ENCODE measurements at regions not wholly inside any gene's neighbourhood (a gene's known extent, or its start where the extent isn't known, plus 50 kb on each side); places are given as distances from the start of the nearest gene placed in this dataset.

DNA sequence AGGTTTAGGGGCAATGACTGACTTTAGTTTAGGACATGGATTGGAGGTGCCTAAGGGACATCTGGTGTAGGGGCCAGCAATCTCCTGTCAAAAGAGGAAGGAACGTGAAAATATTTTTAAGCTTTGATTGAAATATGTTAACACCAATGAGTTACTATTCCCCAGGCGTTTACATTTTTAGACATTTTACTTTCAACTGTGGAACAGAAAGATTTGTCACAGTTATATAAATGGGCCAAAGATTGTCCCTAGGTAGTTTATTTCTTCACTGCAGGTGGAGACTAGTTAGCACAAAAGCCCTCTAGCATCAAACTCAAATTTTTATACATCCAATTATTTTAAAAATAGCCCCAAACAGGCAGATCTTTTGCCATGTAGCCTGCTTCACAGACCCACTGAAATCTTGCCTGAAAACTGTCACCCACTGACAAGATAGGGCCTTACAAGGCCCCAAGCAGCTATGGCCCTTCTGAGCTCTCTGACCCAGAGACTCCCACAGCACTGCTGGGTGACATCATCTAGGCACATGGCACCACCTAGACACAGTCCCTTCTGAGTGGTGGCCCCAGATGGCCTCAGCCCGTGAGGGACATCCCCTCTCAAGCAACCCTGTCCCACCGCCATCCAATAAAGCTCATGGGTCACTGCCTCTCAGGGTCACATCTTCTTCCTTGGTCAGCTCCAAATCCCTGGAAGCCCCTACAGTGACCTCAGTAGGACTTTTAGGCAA is 64.8 kb upstream of the DOCK9 start:
- H3K27me3 Mint-ChIP-seq (ENCODE audit: low read depth in 3 of 3) = peaks cover 8 to 19% (median 12%) of the 10 kb centered on the region in 3 donors
- peaks cover 0 to 9% (median 4%) of the 10 kb centered on the region in 3 donors for H3K36me3 Mint-ChIP-seq
- H3K4me3 Mint-ChIP-seq = peak overlapping the region in 3 of 5 donors; percentile 16 to 40 (median 23)
- peaks cover 59 to 69% of the 10 kb centered on the region in 2 donors for H3K4me1 Mint-ChIP-seq
- H3K27ac Mint-ChIP-seq = peak overlapping the region in 1 of 6 donors; percentile 46
- DNase-seq = no peak
- no peaks in the 10 kb centered on the region for H3K9me3 Mint-ChIP-seq

DNA sequence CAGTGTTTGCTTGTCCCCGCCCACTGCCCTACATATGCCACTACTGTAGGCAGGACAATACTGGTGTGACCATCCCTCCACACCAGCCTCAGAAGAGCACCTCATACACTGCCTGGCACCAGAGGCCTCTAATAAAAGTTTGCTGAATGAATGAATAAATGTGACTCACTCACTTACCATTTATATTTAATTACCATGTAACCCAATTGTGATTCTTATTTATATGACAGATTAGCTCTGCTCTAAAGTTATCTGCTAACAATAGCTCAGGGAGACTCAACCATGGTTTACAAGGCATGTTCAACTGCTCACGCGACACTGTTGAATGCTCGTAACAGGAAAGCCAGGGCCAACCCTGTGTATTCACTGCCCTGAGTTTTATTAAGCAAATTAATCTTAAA is 66.0 kb upstream of the DOCK9 start:
- H3K4me3 Mint-ChIP-seq = no peak overlapping the region
- no peaks in the 10 kb centered on the region for H3K9me3 Mint-ChIP-seq
- H3K27ac Mint-ChIP-seq = peak overlapping the region in 2 of 6 donors; percentile 24 to 69
- peaks cover 61 to 73% of the 10 kb centered on the region in 2 donors for H3K4me1 Mint-ChIP-seq
- H3K27me3 Mint-ChIP-seq (ENCODE audit: low read depth in 3 of 3) = peaks cover 8 to 18% (median 10%) of the 10 kb centered on the region in 3 donors
- DNase-seq = no peak
- H3K36me3 Mint-ChIP-seq = peaks cover 0 to 14% (median 3%) of the 10 kb centered on the region in 3 donors

DNA sequence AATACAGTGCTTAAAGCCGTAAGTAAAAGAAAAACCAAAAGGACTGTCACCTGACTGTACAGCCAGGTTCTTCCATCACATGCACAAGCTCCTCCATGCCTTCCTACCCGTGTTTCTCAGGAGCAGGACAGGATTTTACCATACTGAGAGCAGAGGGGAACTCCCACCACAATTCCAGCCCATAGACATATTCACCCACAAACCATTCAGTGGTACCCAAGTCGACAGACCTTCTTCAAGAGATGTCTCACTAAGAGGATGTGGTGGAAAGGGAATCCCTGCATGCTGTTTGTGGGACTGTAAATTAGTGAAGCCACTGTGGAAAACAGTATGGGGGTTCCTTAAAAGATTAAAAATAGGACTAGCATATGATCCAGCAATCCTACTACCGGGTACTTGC is 66.9 kb upstream of the DOCK9 start:
- Mint-ChIP-seq H3K4me3 (peak overlapping the region; percentile 10 to 83 (median 76)), H3K9me3 (no peaks in the 10 kb centered on the region), H3K27me3 (ENCODE audit: low read depth in 3 of 3) (peaks cover 8 to 20% (median 10%) of the 10 kb centered on the region in 3 donors), H3K36me3 (peaks cover 0 to 17% (median 6%) of the 10 kb centered on the region in 3 donors), H3K27ac (peak overlapping the region in 5 of 6 donors; percentile 77 to 93 (median 83)), H3K4me1 (peaks cover 64 to 81% of the 10 kb centered on the region in 2 donors)
- no peak for DNase-seq

DNA sequence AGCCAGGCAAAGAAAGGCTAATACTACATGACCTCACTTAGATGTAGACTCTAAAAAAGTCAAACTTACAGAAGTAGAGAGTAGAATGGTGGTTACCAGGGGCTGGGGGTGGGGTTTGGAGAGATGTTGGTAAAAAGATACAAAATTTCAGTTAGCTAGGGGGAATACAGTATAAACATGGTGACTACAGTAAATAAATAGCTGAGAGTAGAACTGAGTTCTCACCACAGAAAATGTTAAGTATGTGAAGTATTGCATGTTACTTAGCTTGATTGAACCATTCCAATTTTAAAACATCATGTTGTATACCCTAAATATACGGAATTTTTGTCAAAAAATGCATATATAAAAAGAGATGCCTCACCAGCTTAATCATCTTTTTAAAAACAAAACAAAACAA is 67.5 kb upstream of the DOCK9 start:
- H3K4me1 Mint-ChIP-seq = peaks cover 68 to 88% of the 10 kb centered on the region in 2 donors
- peak overlapping the region; percentile 77 to 93 (median 88) for H3K27ac Mint-ChIP-seq
- H3K36me3 Mint-ChIP-seq = peaks cover 0 to 17% (median 2%) of the 10 kb centered on the region in 3 donors
- DNase-seq = no peak
- H3K27me3 Mint-ChIP-seq (ENCODE audit: low read depth in 3 of 3) = peaks cover 8 to 20% (median 10%) of the 10 kb centered on the region in 3 donors
- peak overlapping the region; percentile 46 to 83 (median 76) for H3K4me3 Mint-ChIP-seq
- H3K9me3 Mint-ChIP-seq = no peaks in the 10 kb centered on the region

DNA sequence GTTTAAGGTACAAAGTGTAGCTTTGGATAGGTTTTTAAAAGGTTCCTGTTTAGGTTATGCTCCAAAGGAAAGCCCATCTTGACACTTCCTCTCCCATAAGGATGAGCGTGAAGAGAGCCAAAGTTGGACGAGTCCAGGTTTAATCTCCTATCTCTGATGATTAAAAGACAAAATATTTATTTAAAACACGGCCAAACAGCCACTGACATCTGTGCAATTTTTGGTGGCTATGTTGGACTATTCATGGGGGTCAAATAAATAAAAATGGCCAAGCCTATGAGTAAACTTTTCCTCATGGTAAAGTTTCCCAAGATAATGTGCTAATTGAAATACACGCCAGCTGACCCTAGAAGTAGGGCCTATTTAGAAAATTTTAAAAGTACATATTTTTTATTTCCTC is 69.0 kb upstream of the DOCK9 start:
- H3K4me1 Mint-ChIP-seq = peaks cover 68 to 88% of the 10 kb centered on the region in 2 donors
- H3K36me3 Mint-ChIP-seq = peaks cover 0 to 14% (median 2%) of the 10 kb centered on the region in 3 donors
- DNase-seq = no peak
- H3K9me3 Mint-ChIP-seq = no peaks in the 10 kb centered on the region
- peak overlapping the region; percentile 46 to 83 (median 76) for H3K4me3 Mint-ChIP-seq
- peaks cover 7 to 15% (median 13%) of the 10 kb centered on the region in 3 donors for H3K27me3 Mint-ChIP-seq (ENCODE audit: low read depth in 3 of 3)
- H3K27ac Mint-ChIP-seq = peak overlapping the region; percentile 77 to 93 (median 88)

DNA sequence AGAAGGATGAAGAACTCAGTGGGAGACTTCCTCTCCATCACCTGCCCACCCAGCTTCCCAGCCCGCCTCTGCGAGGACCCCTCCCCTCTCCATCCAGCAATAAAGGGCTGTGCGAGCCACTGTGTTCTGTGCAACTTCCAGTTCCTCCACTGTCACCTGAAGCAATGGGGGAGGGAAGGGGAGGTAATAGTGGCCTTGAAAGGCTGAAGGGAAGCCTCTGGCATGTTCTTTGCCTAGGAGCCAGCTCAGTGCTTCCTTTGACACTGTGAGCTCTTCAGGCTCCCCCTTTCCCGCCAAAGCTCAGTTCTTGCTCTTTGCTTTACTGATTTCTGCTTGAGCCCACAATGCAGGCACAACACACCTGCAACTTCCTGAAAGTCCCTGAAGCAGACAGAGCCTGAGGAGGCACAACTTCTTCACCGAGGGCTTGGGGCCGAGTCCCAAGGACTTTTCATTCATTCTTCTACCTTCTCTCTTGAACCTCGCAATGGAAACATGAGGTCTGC is 73.2 kb upstream of the DOCK9 start:
- Mint-ChIP-seq H3K27me3 (ENCODE audit: low read depth in 3 of 3) (peaks cover 7 to 11% (median 7%) of the 10 kb centered on the region in 3 donors), H3K4me1 (peaks cover 65 to 85% of the 10 kb centered on the region in 2 donors), H3K4me3 (peak overlapping the region; percentile 45 to 72 (median 69)), H3K36me3 (peaks cover 0 to 14% (median 2%) of the 10 kb centered on the region in 3 donors), H3K27ac (peak overlapping the region in 2 of 6 donors; percentile 14 to 25), H3K9me3 (no peaks in the 10 kb centered on the region)
- DNase-seq = no peak

DNA sequence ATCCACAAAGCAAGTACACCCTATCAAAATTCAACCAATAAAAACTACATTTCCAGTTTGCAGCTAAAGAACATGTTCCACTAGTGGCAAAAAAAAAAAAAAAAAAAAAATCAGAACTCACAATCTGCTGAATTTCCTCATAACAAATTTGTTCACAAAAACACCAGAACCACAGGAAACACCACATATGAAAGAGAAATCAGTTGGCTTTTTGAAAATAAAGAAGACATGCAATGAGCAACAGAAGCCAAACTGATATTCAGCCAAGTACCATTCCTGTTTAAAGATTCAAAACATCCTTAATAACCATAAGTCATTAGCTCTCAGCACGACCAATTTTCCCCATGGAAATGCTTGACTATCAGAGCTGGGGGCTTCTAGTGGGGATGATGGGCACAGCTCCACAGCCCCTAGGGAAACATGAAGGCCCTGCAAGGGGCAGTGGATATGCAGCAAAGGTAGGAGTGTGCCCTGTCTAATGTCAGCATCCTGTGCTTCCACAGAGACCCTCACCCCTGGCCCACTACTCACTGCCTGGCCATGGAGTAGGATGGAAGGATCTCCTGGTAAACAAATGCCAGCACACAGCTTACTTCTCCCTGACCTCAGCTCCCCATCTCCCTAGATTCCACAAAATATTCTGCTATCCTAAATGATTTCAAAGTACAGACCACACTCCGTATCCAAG is 74.0 kb upstream of the DOCK9 start:
- H3K4me1 Mint-ChIP-seq = peaks cover 57 to 76% of the 10 kb centered on the region in 2 donors

DNA sequence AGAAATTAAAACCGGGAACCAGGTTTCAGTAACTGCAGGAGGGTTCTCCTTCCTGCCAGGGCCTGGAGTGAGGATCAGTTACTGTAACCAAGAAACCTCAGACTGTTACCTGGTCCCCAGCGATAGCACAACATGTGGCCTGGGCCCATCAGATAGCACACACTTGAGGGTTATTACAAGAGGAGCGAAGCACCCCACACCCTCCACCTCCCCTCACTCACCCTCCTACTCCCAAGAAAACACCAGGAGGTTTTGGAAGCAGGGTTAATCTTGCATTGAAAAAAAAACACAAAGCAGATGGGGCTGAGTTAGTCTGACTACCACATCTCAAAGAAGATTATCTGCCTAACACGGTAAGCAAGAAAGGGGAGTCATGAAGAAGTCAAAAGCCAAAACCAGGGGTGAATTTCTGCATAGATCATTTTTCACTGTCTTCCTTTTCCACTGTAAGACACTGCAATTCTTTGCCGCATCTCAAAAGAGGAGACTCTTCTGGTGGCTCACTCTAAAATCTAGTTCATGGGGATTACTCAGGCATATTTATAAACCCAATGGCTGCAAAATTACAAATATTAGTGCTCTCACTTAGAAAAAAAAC is 75.9 kb upstream of the DOCK9 start:
- Mint-ChIP-seq H3K4me3 (peak overlapping the region in 1 of 5 donors; percentile 78), H3K9me3 (no peaks in the 10 kb centered on the region), H3K27me3 (ENCODE audit: low read depth in 3 of 3) (peaks cover 4 to 7% (median 7%) of the 10 kb centered on the region in 3 donors), H3K4me1 (peaks cover 52 to 69% of the 10 kb centered on the region in 2 donors), H3K36me3 (peaks cover 0 to 7% (median 2%) of the 10 kb centered on the region in 3 donors), H3K27ac (peak overlapping the region in 2 of 6 donors; percentile 35 to 42)
- DNase-seq = no peak

More for the DNA sequence above, 74.0 kb upstream of the DOCK9 start:
- Mint-ChIP-seq H3K9me3 (no peaks in the 10 kb centered on the region), H3K27me3 (ENCODE audit: low read depth in 3 of 3) (peaks cover 4 to 7% (median 7%) of the 10 kb centered on the region in 3 donors), H3K4me3 (peak overlapping the region; percentile 46 to 72 (median 69)), H3K27ac (peak overlapping the region in 2 of 6 donors; percentile 14 to 21), H3K36me3 (peaks cover 0 to 14% (median 2%) of the 10 kb centered on the region in 3 donors)
- peak; percentile 35 to 47 (median 47) for DNase-seq

DNA sequence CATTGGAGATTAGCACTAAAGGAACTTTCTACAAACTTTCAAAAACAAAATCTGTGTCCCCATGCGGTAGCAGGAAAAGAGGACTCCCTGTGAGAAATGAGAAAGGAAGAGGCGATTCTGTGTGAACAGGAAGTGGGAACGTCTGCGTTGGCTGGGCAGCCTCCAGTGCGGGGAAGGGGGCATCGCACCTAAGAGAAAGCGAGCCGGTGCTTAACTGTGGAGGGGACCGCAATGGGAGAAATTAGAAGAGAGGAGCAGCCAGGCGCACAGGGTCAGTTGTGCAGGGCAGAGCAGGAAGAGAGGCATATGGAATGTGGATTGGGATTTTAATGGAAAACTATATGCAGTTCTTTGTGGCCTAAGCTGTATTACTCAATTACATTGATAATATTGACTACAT is 77.4 kb upstream of the DOCK9 start:
- Mint-ChIP-seq H3K27ac (peak overlapping the region in 3 of 6 donors; percentile 5 to 51 (median 47)), H3K4me1 (peaks cover 55 to 65% of the 10 kb centered on the region in 2 donors), H3K27me3 (ENCODE audit: low read depth in 3 of 3) (peaks cover 4 to 10% (median 5%) of the 10 kb centered on the region in 3 donors), H3K36me3 (peaks cover 0 to 8% (median 0%) of the 10 kb centered on the region in 3 donors), H3K9me3 (no peaks in the 10 kb centered on the region), H3K4me3 (peak overlapping the region; percentile 53 to 78 (median 54))
- peak in 2 of 3 donors; percentile 21 to 22 for DNase-seq

DNA sequence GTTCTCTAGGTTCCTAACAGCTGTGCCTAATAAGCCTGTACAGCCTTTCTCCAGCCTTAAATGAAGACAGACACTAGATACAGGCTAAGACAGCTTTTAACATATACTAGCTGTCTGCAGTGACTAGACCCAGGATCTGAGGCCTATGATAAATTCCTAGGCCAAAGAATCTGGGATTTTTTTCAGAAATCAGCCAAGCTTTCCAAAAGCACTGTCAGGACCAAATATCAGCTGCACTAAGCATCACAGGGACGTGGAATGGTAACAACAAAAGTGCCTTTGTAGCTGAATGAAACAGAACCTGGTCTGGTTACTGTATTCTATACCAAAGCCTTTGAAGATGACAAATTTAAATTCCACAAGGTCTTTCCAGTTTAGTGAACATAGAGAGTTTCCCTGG is 77.9 kb upstream of the DOCK9 start:
- Mint-ChIP-seq H3K9me3 (no peaks in the 10 kb centered on the region), H3K36me3 (peaks cover 0 to 8% (median 0%) of the 10 kb centered on the region in 3 donors), H3K27me3 (ENCODE audit: low read depth in 3 of 3) (peaks cover 4 to 10% (median 5%) of the 10 kb centered on the region in 3 donors), H3K4me1 (peaks cover 53 to 61% of the 10 kb centered on the region in 2 donors), H3K4me3 (no peak overlapping the region), H3K27ac (no peak overlapping the region)
- DNase-seq = no peak

DNA sequence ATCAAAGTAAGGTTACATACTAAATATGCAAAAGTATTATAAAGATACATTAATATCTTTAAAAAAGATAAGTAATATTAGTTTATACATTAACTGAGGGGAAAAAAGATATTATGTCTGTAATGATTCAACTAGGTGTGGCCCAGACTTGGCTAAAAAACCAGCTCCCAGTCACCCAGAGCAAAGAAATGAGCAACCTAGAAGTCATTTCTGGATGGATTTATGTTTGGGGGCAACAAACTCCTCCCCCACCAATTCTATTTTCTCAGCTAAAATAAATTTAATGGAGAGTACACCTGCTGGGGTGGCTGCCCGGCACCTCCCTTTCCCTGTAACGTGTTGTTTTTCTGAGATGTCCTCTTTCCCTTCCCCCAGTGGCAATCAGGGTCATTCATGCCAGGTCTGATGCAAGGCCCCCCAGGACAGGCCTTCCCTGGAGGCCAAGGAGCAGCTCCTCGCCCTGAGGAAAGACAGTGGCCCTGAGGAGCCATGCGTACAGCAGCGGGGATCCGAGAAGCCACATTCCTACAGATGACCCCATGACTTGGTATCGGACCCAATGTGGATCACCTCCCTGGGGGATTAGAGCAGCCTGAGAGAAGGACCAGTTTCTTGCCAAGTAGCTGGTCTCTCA is 78.6 kb upstream of the DOCK9 start:
- DNase-seq = no peak
- Mint-ChIP-seq H3K4me1 (peaks cover 46 to 53% of the 10 kb centered on the region in 2 donors), H3K36me3 (peaks cover 0 to 8% (median 0%) of the 10 kb centered on the region in 3 donors), H3K9me3 (no peaks in the 10 kb centered on the region), H3K27me3 (ENCODE audit: low read depth in 3 of 3) (peaks cover 4 to 10% (median 5%) of the 10 kb centered on the region in 3 donors), H3K27ac (no peak overlapping the region), H3K4me3 (no peak overlapping the region)

DNA sequence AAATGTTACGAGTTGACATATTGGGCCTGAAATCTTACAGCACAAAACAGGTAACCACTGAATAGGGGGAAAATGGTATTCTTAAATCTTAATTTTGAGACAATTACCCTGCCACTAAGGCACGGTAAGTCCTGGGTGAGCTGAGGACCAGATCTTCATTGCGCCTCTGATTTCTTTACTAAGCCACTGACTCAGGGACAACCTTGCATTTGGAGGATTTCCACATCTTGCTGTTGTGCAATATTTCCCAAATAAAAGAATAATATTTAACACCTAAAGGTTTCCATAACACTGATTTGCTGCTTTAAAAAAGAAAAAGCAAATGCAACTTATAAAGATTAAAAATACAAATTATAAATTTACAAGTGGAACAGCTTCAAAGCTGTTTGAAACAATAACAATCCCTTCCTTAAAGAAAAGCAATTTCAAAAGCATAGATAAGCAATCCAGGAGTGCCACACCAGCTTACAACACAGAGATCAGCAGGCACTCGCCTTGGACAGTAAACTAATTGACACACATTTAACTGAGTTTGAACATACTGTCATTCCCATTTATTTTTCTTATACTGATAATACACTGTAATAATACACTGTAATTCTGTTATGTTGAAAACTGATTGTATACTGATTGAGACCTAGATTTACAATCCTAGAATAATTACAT is 79.6 kb upstream of the DOCK9 start:
- H3K9me3 Mint-ChIP-seq = no peaks in the 10 kb centered on the region
- H3K27me3 Mint-ChIP-seq (ENCODE audit: low read depth in 3 of 3) = peaks cover 1 to 7% (median 4%) of the 10 kb centered on the region in 3 donors
- peaks cover 0 to 10% (median 0%) of the 10 kb centered on the region in 3 donors for H3K36me3 Mint-ChIP-seq
- no peak overlapping the region for H3K27ac Mint-ChIP-seq
- peaks cover 36 to 44% of the 10 kb centered on the region in 2 donors for H3K4me1 Mint-ChIP-seq
- no peak for DNase-seq
- no peak overlapping the region for H3K4me3 Mint-ChIP-seq
